Right lobe of liver (tissue), 6 donors: ENCODE measurements at regions not wholly inside any gene's neighbourhood (a gene's known extent, or its start where the extent isn't known, plus 50 kb on each side); places are given as distances from the start of the nearest gene placed in this dataset.
"Not testable (repeated sequence)": the region's sequence is repeated elsewhere in the genome, so short reads cannot be mapped to it uniquely, and the experiment has no call there.

Source experiments
- ATAC-seq, 4 donors: fragments of 200-7000 bp; cut with Tn5 transposase; one replicate each; pipeline ENCODE4 v1.9.1; 2020; ENCODE audit warnings: mild to moderate bottlenecking in 4 of 4, moderate library complexity in 4 of 4
- DNase-seq, 3 donors: peaks; one replicate each; pipeline ENCODE4 v3.0.0-alpha.2; 2020
- H3K27ac ChIP-seq, 3 donors: fragments of 200-600 bp; one replicate each; pipeline ENCODE4 v1.8.0; 2022
- H3K27me3 ChIP-seq, 2 donors: fragments of 200-600 bp; one replicate each; pipeline ENCODE4 v1.8.0; 2022
- H3K36me3 ChIP-seq, 4 donors: fragments of 200-600 bp; sonication (generic) in 1 of 4; one replicate each; pipeline versions ENCODE4 v1.5.1 to v1.8.0; 2017 to 2022; ENCODE audit warnings: control low read depth in 1 of 4
- H3K4me1 ChIP-seq, 4 donors: fragments of 200-600 bp; sonication (generic) in 1 of 4; one replicate each; pipeline versions ENCODE4 v1.5.1 to v1.8.0; 2017 to 2022; ENCODE audit warnings: control low read depth in 1 of 4
- H3K4me3 ChIP-seq, 3 donors: fragments of 200-600 bp; one replicate each; pipeline ENCODE4 v1.8.0; 2022
- H3K9me3 ChIP-seq, 4 donors: fragments of 200-600 bp; sonication (generic) in 1 of 4; one replicate each; pipeline versions ENCODE4 v1.5.1 to v1.8.0; 2017 to 2022; ENCODE audit warnings: control low read depth in 1 of 4
- CTCF ChIP-seq, 4 donors: fragments of 200-600 bp in 3 of 4; fragments of 450-650 bp in 1 of 4; IDR thresholded peaks; one replicate each; pipeline versions ENCODE4 v1.5.1 to v1.8.0; 2016 to 2022; ENCODE audit warnings: antibody characterized with exemption in 4 of 4, mild to moderate bottlenecking in 2 of 4
- POLR2A ChIP-seq: fragments of 450-650 bp; IDR thresholded peaks from one replicate; pipeline ENCODE4 v1.6.1; 2017; ENCODE audit warnings: antibody characterized with exemption, mild to moderate bottlenecking
- WGBS: methylation state at CpG from one replicate; pipeline ENCODE4 v1.1.6; 2018; ENCODE audit warnings: low coverage, low lambda C conversion rate; ENCODE audit not compliant: insufficient coverage; ENCODE audit errors: missing lambda C conversion rate; 5-methylcytosine and 5-hydroxymethylcytosine counted together
- intact Hi-C, 2 donors: fragments of 100-400 bp; cut with DNase I; formaldehyde crosslinking; loops; one replicate each; pipeline versions ENCODE4 v1.11.2 to v1.14.1; 2022
- donor health status: DM: no; HTN: yes; CAD: no.
- donor health status: DM: no; HTN: no; CAD: no.
- donor health status: DM: no; HTN: no; CAD: no.
- donor health status: DM: no; HTN: yes; CAD: no.
- donor health status: DM: no; HTN: yes; CAD: no.

GRCh38 chr2:167749016-167749415, 498.4 kb downstream of the STK39 start:
- Histone ChIP-seq H3K9me3 (no peaks in the 10 kb centered on the region), H3K4me3 (no peak overlapping the region), H3K27ac (no peak overlapping the region), H3K36me3 (no peaks in the 10 kb centered on the region), H3K27me3 (no peaks in the 10 kb centered on the region), H3K4me1 (no peaks in the 10 kb centered on the region)
- intact Hi-C loops, result no loop called here
- 68% methylated on average over 3 of the region's 3 CpGs for WGBS
- TF ChIP-seq CTCF (IDR thresholded peaks at IDR 0.05), result no peak
- TF ChIP-seq POLR2A, result no peak
- DNase-seq (no peak), ATAC-seq (peak in 1 of 4 donors; percentile 57)

- no peak overlapping the region for H3K4me3 ChIP-seq
- intact Hi-C loops, result no loop called here
- TF ChIP-seq POLR2A (no peak), CTCF (IDR thresholded peaks at IDR 0.05) (no peak)
- WGBS, result 89% methylated on average over 1 of the region's 1 CpG
- no peaks in the 10 kb centered on the region for H3K36me3 ChIP-seq
- no peaks in the 10 kb centered on the region for H3K27me3 ChIP-seq
- ATAC-seq, result no peak
- DNase-seq, result no peak
- no peak overlapping the region for H3K27ac ChIP-seq
- no peaks in the 10 kb centered on the region for H3K9me3 ChIP-seq
- H3K4me1 ChIP-seq, result no peaks in the 10 kb centered on the region
These were observed 498.9 kb downstream of the STK39 start for GRCh38 chr2:167748536-167748935.

GRCh38 chr2:167745667-167746066, 501.7 kb downstream of the STK39 start:
- no peaks in the 10 kb centered on the region for H3K9me3 ChIP-seq
- no peaks in the 10 kb centered on the region for H3K27me3 ChIP-seq
- H3K4me1 ChIP-seq, result no peaks in the 10 kb centered on the region
- no peak for ATAC-seq
- H3K36me3 ChIP-seq, result no peaks in the 10 kb centered on the region
- H3K27ac ChIP-seq, result no peak overlapping the region
- WGBS, result 37% methylated on average over 2 of the region's 2 CpGs
- no peak overlapping the region for H3K4me3 ChIP-seq
- no peak for DNase-seq
- TF ChIP-seq POLR2A (no peak), CTCF (IDR thresholded peaks at IDR 0.05) (no peak)
- intact Hi-C loops, result no loop called here

- H3K9me3 ChIP-seq, H3K4me1 ChIP-seq, H3K27me3 ChIP-seq, ATAC-seq, H3K36me3 ChIP-seq, intact Hi-C loops, DNase-seq, H3K4me3 ChIP-seq, H3K27ac ChIP-seq: not testable (repeated sequence)
- WGBS, result 75% methylated on average over 1 of the region's 1 CpG
These were observed 507.5 kb downstream of the STK39 start for GRCh38 chr2:167739921-167740320.

DNA sequence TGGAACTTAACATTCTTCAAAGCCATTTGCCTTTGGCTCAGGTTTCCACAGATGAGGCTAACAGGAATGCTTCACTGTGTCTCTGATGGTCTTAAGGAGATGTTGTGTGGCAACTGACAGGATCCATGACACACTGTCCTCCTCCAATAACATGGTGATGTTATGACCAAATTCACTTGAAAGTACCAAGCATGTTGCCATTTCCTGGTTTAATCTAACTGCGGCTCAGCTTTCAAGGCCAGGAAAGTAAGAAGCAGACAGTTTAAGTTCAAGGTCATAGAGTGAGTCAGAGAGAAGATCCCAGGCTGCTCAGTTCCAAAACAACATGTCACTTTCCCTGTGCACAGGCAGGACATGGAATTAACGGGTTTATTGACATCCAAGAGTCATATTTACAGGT, 513.6 kb downstream of the STK39 start:
- Histone ChIP-seq H3K36me3 (no peaks in the 10 kb centered on the region), H3K9me3 (no peaks in the 10 kb centered on the region), H3K4me1 (no peaks in the 10 kb centered on the region), H3K4me3 (no peak overlapping the region), H3K27ac (no peak overlapping the region), H3K27me3 (no peaks in the 10 kb centered on the region)
- TF ChIP-seq POLR2A, result no peak
- TF ChIP-seq CTCF (IDR thresholded peaks at IDR 0.05), result no peak
- DNase-seq (no peak), ATAC-seq (no peak)
- WGBS, result 50% methylated on average over 2 of the region's 2 CpGs
- intact Hi-C loops, result no loop called here
